Hematopoietic multipotent progenitor cell treated with erythropoietin and hydrocortisone succinate and interleukin-3 and kit ligand, for 6 days (in vitro differentiated cells): ENCODE measurements at regions not wholly inside any gene's neighbourhood (a gene's known extent, or its start where the extent isn't known, plus 50 kb on each side); places are given as distances from the start of the nearest gene placed in this dataset.
"Not testable (repeated sequence)": the region's sequence is repeated elsewhere in the genome, so short reads cannot be mapped to it uniquely, and the experiment has no call there.

Experiments
- DNase-seq: peaks from one replicate; pipeline ENCODE4 v3.0.0-alpha.2; 2015

DNA sequence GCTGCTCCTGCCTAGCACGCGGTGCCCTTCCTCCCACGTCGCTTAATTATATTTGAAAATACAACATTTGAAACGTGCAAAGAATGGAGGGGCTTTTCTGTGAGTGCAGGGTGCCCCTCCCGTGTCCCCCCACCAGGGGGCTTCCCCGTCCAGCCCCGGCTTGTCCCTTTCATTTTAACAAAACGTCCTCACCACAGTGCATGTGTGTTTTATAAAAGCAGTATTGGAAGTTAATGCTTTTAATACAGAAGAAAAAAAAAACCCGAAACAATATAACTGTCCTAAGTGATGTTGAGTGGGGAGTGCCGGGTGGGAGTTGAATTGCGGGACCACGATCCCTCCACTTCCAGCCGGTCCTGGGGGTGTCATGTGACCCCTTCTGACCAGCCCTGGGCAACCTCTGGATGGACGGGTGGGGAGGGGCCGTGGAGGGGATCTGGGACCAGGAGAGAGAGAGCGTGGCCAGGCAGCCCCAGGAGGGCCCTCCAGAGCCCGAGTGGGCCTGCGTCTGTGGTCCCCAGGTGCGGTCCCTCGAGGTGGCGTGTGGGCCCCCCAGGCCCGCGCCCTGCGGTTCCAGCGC lies 155.3 kb downstream of the TMEM121 start:
- not testable (repeated sequence) for DNase-seq

DNA sequence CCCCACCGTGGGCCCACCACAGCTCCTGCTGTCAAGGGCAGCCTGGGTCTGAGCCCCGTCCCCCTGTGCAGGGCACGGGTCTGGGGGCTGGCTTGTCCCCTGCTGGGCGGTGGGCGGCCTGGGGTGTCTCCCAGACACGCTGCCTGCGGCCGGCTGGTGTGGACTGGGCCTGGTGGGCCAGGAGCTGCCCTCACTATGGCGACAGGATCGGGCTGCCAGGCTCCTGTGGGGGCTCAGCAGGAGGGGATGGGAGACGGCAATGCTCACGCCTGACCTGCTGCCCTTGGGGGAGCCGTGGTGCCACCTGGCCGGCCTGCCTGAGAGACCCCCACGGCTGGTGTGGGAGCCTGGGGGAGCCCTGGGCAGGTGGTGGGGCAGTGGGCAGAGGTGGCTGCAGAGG lies 156.1 kb downstream of the TMEM121 start:
- DNase-seq, result not testable (repeated sequence)

DNA sequence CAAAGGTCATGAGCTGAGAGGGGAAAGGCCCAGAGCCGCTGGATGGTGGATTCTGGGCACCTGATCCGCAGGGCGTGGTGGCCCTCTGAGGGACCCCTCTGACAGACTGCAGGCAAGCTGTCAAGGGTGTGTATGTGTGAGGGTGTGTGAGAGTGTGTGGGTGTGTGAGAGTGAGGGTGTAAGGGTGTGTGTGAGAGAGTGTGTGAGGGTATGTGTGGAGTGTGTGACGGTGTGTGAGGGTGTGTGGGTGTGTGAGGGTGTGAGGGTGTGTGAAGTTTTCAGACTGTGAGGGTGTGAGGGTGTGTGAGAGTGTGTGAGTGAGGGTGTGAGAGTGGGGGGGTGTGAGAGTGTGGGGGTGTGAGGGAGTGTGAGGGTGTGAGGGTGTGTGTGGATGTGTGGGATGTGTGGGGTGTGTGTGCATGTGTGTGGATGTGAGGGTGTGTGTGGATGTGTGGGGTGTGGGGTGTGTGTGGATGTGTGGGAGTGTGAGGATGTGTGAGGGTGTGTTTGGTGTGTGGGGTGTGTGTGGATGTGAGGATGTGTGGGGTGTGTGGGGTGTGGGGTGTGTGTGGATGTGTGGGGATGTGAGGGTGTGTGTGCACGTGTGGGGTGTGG lies 156.7 kb downstream of the TMEM121 start:
- DNase-seq, result no peak

DNA sequence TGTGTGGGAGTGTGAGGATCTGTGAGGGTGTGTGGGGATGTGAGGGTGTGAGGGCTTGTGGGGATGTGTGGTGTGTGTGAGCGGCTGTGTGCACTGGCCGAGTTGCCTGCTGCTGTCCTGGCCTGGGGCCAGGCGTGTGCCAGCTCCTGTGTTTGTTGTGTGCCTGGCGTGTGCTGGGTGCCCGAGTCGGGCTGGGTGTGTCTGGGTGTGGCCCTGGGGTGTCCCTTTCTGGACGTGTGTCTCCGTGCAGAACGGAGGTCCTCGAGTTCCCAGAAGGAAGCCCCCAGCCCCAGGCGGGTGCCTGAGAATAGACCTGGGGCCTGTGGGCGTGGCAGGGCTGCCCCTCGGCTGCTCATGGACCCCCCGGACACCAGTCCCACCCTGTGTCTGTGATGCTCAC lies 157.7 kb downstream of the TMEM121 start:
- DNase-seq, result not testable (repeated sequence)

DNA sequence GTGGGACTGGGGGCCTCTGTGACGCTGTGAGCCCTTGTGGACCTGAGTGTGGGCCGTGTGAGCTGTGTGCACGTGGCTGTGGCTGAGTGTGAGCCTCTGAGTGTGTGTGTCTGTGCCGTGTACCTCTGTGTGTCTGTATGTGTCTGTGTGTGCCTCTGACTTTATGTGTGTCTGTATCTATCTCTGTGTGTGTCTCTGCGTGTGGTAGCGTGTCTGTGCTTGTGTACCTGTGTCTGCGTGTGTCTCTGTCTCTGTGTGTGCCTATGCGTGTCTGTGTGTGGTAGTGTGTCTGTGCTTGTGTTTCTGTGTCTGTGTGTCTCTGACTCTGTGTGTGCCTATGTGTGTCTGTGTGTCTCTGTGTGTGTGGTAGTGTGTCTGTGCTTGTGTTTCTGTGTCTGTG lies 158.2 kb downstream of the TMEM121 start:
- DNase-seq, result not testable (repeated sequence)

DNA sequence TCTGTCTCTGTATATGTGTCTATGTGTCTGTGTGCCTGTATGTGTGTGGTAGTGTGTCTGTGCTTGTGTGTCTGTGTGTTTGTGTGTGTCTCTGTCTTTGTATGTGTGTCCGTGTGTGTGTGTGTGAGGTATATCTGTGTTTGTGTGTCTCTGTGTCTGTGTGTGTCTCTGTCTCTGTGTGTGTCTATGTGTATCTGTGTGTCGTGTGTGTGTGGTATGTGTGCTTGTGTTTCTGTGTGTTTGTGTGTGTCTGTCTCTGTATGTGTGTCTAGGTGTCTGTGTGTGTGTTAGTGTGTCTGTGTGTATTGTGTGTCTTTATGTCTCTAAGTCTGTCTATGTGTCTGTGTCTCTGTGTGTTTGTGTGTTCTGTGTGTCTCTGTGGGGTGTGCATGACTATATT lies 158.6 kb downstream of the TMEM121 start:
- no peak for DNase-seq

DNA sequence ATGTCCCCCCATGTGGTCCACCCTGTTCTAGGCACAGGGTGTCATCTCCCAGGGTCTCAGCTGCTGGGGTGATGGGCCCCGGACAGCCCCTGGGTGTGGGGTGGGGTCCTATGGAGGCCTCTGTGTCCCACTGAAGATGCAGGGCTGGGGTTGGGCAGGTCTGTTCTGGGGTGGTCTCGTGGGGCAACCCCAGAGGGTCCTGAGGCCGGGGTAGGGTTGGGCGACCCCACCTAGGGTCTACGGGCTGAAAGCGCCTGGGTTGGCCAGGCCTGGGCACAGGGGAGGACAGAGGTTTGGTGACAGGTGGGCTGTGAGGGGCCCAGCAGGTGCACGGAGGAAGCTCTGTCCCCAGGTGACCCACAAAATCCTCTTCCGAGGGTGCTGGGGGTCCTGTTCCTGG lies 159.2 kb downstream of the TMEM121 start:
- not testable (repeated sequence) for DNase-seq

DNA sequence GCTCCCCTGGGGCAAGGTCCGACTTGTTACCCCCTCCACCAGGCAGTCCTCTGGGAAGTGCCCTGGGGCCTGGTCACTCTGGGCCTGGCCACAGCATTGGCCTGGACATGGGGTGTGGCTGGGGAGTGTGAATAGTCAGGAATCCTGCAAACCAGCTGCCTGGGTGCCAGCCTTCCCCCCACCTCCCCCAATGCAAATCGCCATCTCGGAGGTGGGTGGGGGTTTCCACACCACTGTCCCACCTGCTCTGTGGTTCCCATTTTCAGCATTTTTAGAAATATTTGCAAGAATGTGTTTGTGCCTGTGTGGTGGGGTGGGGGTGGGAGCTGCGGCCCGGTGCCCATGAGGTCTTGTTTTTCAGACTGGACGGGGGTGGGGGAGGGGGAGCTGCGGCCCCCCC lies 159.7 kb downstream of the TMEM121 start:
- not testable (repeated sequence) for DNase-seq

DNA sequence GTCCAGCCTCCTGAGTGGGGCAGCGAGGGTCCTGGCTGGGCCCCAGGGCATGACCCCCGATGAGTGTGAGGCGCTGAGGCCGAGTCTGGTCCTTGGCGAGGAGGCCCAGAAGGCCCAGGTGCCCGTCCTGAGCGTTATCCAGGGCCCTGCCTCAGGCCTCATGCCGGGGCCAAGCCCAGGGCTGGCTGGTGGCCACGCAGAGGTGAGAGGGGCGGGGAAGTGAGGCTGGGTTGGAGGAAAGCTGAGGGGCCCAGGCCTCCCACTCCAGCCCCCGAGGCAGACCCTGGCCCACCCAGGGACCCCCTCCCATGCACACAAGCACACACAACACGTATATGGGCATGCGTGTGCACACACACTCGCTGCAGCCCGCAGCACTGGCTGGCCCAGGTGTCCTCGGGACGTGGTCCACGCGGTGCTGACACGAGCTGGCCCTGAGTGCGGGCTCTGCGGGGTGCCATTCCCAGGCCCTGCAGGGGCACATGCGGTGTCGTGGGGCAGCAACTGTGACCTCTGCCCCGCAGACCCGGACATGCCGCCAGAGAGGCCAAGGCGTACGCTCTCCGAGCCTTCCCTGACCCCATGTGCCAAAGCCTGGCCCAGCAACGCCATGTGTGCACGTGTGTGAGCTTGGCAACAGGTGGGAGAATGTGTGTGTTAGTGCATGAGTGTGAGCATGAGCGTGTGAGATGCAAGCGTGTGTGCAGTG lies 160.2 kb downstream of the TMEM121 start:
- not testable (repeated sequence) for DNase-seq

DNA sequence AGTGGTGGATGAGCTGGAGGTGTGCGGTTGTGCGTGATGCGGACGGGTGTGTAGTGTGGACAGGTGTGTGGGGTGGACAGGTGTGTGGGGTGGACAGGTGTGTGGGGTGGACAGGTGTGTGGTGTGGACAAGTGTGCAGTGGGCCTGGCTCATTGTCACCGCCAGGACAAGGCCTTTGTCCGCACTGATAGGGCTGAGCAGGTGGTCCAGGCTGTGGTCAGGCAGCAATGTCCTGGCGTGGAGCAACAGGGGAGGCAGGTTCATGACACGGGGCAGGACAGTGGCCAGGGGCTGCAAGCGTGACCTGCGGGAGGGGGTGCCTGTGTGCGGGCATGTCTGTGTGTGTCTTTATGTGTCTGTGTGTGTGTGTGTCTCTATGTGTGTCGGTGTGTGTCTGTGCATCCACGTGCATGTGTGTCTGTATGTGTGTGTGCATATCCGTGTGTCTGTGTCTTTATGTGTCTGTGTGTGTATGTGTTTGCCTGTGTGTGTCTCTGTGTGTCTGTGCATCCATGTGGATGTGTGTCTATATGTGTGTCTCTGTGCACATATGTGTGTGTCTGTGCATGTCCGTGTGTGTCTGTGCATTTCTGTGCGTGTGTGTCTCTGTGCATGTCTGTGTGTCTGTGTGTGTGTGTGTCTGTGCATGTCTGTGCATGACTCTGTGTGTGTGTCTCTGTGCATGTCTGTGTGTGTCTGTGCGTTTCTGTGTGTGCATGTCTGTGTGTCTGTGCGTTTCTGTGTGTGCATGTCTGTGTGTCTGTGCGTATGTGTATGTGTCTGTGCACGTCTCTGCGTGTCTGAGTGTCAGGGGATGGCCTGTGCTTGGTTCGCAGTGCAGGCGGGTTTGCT lies 161.0 kb downstream of the TMEM121 start:
- DNase-seq, result not testable (repeated sequence)

DNA sequence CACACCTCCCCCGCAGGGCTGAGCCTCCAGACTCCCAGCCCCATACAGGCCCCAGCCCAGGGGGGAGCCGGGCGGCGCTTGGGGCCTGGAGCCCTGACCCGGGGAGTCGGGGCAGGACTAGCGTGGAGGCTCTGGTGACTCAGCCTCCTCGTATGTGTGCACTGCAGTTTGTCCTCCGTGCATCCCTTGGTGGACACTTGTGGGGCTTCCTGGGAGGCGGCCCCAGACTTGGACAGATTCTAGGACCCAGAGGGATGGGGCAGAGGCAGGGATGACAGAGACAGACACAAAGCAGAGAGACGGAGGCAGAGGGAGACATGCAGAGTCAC lies 161.6 kb downstream of the TMEM121 start:
- not testable (repeated sequence) for DNase-seq

DNA sequence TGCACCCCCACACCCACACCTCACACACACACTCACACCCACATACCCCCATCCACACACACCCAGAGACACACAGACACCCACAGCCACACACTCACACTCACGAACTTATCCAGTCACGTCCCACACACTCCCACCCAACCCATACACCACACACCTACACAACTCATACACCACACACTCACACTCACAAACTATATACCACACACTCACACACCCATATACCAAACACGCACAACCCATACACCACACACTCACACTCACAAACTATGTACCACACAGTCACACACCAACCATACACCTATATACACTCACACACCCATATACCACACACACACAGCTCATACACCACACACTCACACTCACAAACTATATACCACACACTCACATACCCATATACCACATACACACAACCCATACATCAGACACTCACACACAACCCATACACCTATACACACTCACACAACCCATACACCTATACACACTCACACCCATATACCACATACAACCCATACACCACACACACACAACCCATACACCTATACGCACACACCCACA lies 162.4 kb downstream of the TMEM121 start:
- not testable (repeated sequence) for DNase-seq

DNA sequence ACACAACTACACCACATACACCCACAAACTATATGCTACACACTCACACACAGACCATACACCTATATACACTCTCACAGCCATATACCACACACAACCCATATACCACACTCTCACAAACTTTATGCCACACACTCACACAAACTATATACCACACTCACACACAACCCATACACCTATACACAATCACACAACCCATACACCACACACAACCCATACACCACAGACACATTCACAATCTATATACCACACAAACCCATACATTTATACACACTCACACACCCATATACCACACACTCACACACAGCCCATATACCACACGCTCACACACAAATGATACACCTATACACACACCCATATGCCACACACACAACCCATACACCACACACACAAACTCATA lies 163.3 kb downstream of the TMEM121 start:
- DNase-seq, result no peak

DNA sequence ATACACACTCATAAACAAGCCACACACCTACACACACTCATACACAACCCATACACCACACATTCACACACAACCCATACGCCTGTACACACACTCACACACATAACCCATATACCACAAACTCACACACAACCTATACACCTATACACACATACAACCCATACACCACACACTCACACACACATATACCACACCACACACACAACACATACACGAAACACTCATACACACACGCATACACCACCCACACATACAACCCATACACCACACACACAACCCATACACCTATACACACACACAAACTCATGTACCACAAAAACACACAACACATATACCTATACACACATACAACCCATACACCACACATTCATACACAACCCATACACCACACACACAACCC lies 164.3 kb downstream of the TMEM121 start:
- DNase-seq, result no peak

DNA sequence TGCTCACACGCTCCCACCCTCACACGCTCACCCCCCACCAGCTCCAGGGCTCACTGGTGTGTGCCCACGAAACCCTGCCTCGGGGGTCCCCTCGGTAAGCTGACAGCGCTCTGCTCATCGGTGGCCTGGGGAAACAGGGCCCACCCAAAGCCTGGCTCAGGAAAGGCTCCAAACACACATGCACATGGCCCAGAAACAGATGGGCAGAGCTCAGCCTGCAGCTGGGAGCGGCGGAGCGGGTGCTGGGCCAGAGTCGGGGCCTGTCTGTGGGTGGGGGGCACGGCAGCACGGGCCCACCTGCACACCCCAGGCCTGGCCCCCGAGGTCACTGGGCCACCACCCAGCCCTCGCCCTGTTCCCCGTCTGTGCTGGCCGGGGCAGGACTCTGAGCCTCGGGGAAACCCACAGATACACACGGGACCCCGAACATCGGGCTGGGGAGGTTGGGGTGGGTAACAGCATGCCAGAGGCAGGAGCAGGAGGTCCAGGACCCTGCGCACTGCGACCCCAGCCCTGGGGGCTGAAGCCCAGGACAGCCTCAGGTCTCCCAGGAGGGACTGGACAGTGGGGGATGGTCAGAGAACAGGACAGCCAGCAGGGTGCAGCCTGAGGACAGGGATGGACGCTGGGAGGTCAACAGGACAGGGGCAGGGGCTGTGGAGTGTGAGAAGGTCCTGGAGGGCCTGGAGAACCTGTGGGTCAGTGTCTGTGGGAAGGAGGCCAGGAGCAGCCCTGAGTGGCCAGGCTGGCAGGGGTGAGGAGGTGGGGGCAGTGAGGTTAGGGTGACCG lies 165.1 kb downstream of the TMEM121 start:
- not testable (repeated sequence) for DNase-seq

DNA sequence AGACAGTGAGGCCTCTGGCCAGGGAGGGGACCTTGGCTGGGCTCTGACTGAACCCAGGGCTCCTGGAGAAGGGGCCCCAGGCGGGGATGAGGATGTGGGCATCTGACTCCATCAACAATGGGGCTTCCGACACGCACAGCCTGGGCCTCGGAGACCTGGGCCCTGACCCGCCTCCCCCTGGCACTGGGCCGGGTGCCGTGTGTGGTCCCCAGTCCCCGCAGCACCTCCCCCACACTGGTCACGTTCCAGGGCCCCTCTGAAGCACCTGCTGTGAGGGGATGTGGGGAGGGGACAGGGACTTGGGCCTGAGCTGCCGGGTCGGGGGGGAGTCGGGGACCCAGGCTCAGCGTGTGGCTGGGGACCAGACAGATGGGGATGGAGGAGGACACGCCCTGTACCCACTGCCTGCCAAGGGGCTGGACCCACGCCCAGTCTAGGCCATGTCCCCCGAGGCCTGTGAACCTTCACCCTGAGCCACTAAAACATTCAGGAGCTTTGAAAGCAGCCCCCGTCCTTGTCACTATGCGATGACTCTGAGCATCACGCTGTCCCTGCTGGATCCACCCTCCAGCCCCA lies 165.8 kb downstream of the TMEM121 start:
- DNase-seq, result not testable (repeated sequence)

DNA sequence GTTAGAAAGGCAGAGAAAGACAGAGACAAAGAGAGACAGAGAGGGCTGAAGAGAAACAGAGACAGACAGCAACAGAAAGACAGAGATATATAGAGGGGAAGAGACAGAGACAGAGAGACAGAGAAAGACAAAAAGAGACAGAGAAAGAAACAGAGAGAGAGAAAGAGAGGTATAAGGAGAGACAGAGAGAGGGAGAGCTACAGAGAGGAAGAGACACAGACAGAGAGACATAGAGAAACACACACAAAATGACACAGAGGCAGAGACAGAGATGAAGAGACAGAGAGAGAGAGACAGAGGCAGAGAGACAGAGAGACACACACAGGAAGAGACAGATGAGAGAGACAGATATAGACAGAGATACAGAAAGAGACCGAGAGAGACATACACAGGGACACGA lies 168.6 kb downstream of the TMEM121 start:
- DNase-seq, result no peak

DNA sequence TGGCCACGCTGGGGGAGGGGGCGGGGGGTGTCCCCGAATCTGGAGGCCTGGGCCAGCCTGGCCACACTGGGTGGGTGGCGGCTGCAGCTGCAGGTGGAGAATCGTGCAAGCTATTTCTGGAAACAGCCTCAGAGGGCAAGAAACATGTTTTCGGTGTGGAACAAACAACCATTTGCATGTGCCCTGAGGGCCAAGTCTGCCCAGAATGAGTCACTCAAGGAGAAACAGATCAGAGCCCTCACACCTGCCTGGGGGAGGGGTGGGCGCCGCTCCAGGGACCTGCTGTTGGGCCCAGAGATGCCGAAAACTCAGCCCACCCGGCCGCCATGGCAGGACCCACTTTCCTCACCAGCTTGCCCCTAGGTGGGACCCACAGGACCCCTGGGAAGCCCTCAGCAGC lies 170.0 kb downstream of the TMEM121 start:
- not testable (repeated sequence) for DNase-seq

DNA sequence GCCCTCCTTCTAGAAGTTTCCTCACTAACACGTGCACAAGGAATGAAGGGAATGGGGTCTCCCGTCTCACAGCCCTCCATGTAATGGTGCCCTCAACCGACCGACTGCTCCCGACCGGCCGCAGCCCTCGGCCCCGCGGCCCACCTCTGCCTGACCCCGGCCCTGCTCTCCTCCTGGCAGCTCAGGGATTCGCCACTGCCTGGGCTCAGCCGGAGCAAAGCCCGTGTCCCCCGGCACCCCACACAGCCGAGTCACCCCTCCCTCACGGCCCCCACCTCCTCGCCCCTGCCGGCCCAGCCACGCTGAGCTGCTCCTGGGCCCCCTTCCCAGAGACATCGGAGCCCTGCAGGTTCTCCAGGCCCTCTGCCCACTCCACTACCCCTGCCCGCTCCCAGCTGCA lies 171.0 kb downstream of the TMEM121 start:
- DNase-seq, result not testable (repeated sequence)

DNA sequence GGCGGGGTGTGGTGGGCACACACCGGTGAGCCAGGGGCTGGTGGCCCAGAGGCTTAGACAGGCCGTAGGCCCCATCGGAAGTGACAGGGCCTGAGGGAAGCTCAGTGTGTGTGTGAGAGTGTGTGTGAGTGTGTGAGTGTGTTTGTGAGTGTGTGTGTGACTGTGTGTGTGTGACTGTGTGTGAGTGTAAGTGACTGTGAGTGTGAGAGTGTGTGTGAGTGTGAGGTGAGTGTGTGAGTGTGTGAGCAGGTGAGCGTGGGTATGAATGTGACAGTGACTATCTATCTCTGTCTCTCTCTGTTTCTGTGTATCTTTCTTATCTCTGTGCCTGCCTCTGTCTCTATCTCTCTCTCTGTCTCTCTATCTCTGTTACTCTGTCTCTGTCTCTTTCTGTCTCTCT lies 171.6 kb downstream of the TMEM121 start:
- not testable (repeated sequence) for DNase-seq

DNA sequence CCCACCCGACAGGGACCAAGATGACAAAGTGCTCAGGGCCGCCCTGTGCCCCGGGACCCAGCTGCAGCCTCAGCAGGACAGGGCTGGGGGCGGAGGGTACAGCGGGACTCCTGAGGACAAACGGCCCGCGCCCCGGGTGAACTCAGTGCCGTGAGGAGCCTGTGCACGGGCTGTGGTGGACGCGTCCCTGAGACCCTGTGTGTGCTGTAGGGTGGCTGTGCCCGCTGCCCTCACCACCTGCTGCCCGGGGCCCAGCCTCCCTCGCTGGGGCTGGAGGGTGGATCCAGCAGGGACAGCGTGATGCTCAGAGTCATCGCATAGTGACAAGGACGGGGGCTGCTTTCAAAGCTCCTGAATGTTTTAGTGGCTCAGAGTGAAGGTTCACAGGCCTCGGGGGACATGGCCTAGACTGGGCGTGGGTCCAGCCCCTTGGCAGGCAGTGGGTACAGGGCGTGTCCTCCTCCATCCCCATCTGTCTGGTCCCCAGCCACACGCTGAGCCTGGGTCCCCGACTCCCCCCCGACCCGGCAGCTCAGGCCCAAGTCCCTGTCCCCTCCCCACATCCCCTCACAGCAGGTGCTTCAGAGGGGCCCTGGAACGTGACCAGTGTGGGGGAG lies 172.7 kb downstream of the TMEM121 start:
- not testable (repeated sequence) for DNase-seq
